ENCODE measurements at regions not wholly inside any gene's neighbourhood (a gene's known extent, or its start where the extent isn't known, plus 50 kb on each side); places are given as distances from the start of the nearest gene placed in this dataset.

- no peak for DNase-seq
Measured at GRCh38 chr7:95662987-95663386, 66.7 kb upstream of the PDK4 start.

GRCh38 chr7:95660023-95660434 is 63.7 kb upstream of the PDK4 start:
- DNase-seq = no peak

- no peak for DNase-seq
Measured at GRCh38 chr7:95658676-95659075, 62.4 kb upstream of the PDK4 start.

- no peak for DNase-seq
Measured at GRCh38 chr7:95649546-95649945, 53.2 kb upstream of the PDK4 start.

GRCh38 chr7:95646350-95646749 is 50.0 kb upstream of the PDK4 start:
- no peak for DNase-seq

Measured in NCI-H1694 (cell line).